Activated gamma-delta T cell (primary cell): ENCODE measurements at regions not wholly inside any gene's neighbourhood (a gene's known extent, or its start where the extent isn't known, plus 50 kb on each side); places are given as distances from the start of the nearest gene placed in this dataset.

Experiments used
- DNase-seq: peaks from one replicate; lab custom pipeline; 2025; lab: John Stamatoyannopoulos, UW

DNA sequence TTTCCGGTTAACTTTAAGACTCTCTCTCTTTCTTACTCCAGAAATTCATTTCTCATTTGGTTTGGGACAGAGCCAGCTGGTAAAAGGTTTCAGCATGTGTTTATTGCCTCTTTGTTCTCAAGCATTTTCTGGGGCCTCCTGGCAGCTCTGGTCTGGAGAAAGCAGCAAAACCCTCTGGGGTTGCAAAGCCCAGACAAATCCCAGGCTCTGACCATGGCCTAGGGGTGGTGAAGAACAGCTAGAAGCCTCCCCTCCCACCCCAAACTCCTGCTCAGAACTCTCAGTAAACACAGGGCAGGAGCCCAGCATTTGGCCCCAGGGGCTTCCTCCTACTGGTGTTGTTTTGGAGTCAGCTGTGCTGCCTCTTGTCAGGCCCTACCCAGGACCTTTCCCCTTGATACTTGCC, 124.2 kb upstream of the SERP2 start:
- DNase-seq, result no peak

DNA sequence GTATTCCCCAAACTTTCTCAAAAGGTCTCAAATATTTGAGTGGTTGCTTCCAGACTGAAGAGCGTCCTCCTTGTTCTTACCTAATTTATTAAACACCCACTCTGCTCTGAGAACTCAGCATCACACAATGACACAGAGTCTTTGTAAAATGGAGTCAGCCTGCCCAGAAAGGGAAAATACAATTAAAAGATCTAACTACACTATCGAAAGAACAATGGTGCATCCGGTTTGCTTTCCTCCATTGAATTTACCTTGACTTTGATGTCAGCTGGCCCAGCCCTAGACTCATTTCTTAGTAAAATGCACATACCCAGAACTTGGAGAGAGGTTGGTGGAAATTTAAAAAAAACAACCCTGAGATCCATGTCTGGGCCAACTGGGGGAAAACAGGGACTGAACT, 120.7 kb upstream of the SERP2 start:
- DNase-seq, result no peak

DNA sequence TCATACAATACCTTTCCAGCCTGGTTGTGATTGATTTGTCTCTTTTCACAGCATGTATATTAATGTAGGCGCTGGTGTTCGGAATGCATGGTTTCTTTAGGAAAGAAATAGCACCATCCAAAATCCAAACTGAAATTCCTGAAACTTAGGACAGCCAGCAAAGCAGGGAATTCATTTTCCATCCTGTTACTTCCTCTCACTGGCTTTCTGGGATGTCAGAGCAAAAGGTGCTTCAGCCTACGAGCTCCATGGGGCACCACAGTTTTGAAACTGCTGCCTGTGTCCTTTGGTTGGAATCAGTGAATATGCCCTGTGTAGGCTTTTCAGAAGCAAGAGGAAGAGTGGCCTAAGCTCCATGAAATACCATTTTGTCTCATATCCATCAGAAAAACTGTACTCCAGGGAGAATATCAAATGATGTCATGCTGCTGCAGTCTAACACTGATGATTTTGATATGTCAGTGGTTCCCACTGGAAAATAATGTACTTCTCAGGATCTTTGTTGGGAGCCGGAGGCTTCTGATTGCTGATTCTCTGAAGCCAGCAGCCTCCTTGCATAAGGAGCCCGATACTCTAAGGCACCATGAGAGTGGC, 117.8 kb upstream of the SERP2 start:
- DNase-seq, result no peak

GRCh38 chr13:44257796-44258195, 115.8 kb upstream of the SERP2 start:
- DNase-seq, result no peak

GRCh38 chr13:44259045-44260027, 114.3 kb upstream of the SERP2 start:
- no peak for DNase-seq

DNA sequence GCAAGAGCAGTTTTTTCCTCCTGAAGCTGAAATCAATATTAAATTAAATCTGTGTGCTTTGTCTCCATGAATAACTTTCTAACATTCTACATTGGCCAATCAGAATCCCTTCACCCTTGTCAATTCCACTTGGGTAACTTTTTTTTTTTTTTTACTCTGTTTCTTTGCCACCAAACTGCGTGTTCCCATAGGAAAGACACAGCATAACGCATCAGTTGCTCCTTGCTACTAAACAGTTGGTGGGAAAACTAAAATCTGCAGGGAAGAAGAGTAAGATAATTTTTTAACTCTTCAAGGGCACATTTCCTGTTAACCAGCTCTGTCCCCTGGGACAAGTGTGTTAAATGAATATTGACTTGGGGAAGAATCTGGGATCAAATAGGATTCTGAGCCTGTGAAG, 113.3 kb upstream of the SERP2 start:
- DNase-seq, result no peak

DNA sequence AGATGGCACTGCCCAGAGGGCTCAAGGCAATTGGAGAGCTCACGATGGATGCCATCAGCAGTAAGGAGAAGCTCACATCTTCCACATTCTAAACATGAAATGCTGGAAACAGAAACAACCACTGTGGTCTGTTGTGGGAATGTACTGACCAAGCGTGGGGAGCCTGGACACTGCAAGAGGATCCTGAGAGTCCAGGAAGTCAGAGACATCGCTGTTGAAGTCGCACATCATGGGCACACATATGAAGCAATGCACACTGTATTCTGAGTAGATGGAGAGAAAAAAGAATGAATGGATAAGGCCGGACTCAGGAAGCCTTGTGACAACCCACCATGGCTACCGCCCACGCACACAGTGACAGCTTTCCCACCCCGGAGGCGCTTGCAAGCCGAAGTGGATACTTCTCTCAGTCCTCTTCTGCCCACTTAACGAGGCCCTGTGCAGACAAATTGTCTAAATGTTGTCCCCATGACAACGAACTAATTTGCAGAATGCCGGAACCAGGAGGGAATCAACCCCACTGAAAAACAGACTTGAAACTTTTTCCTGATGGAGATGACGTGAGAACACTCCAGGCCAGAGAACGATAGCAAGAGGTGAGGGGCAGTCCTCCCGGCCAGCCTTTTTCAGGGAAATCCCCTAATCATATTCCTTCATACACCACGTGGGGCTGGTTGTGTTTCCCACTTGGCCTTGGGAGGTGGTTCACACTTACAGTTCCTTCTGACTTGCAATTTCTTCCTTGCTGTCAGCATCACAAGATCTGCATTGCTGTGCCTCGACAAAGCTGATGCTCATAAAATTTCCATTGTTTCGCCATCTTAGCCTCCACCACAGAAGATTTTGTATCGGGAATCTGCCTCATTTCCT, 109.6 kb upstream of the SERP2 start:
- DNase-seq, result no peak

- DNase-seq, result no peak
These were observed 107.3 kb upstream of the SERP2 start for GRCh38 chr13:44266305-44266704.

GRCh38 chr13:44266772-44267171, 106.9 kb upstream of the SERP2 start:
- no peak for DNase-seq

DNA sequence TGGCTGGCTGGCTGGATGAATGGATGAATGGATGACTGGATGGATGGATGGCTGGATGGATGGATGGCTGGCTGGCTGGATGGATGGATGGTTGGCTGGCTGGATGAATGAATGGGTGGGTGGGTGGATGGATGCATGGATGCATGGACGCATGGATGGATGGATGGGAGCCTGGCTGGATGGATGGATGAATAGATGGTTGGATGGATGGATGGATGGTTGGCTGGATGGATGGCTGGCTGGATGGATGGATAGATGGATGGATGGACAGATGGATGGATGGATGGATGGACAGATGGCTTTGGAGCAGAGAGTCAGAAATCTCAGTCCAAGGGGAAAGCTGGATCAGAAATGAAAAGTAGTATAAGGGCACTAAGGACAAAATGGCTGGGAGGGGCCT, 106.4 kb upstream of the SERP2 start:
- DNase-seq, result no peak

GRCh38 chr13:44267980-44268379, 105.6 kb upstream of the SERP2 start:
- DNase-seq, result no peak

DNA sequence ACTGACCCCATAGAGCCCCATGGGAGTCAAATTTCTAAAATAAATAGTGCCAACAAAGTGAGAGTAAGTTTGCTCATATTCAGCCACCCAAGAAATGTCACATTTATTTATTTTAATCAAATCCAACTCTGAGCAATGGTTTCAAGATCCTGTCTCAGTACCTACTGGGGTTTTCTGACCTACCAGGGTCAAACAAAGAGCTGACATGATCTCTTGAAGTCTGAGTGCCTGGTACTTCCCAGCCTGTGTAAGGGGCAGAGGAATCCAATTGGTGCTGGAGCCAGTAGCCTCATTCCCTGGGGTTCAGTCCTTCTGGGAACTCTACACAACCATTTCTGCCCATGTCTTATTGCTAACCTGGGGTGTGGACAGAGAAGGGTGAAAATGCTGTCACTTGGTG, 104.6 kb upstream of the SERP2 start:
- DNase-seq, result no peak

DNA sequence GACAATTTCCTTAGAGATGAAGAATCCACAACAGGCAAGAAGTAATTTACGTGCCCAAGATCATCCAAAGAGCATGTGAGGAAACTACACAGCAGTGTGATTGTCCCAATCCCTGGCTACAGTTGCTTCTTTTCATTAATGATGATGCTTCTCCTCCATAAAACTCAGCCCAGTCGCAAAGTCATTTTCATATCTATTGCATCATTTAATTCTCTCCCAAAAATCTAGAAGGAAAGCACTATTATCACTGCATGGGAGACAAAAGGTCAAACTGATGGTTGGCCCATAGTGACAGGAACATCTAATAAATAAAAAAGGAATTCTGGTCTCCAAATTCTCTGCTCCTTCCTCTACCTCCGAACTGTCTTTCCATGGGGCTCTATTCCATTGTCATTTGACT, 103.5 kb upstream of the SERP2 start:
- no peak for DNase-seq

GRCh38 chr13:44271031-44271455, 102.6 kb upstream of the SERP2 start:
- DNase-seq, result no peak

GRCh38 chr13:44271473-44271872, 102.2 kb upstream of the SERP2 start:
- no peak for DNase-seq

- no peak for DNase-seq
These were observed 101.7 kb upstream of the SERP2 start for GRCh38 chr13:44271915-44272341.

- DNase-seq, result no peak
These were observed 100.9 kb upstream of the SERP2 start for GRCh38 chr13:44272692-44273091.

DNA sequence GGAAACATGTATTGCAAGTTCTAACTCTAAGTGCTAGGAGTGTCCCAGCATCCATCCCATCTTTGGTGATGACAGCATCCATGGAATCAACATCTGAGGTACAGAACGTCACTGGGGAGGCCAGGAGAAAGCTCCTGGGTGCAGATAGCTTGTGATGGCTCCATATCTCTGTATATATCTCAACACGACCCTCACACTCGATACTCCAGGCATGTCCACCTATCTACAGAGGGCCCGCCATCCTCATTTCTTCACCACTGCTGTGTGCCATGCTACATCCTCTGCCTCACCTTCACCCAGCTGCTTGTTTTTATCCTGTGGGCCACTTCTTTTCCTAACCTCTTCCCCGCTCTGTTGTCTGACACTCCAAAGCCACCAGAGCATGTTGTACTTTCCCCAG, 100.4 kb upstream of the SERP2 start:
- DNase-seq, result no peak

- no peak for DNase-seq
These were observed 99.4 kb upstream of the SERP2 start for GRCh38 chr13:44273991-44274770.

DNA sequence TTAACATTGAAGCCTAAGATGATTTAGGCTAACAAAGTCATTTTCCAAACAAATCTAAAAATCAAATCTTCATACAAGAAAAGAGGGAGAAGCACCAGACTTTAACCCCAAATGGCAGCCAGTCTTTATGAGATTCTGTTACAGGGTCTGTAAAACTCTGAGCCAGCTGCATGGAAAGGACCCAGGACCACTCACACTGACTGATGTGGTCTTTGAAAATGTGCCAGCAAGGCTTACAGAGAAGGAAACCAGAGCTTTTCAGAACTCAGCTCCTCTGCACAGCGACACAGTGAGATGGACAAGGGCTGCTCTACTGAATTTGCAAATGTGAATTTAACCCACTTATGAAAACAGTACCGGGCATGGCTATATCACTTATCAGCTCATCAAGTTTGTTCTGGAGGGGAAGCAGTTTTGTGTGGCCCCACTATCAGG, 98.8 kb upstream of the SERP2 start:
- no peak for DNase-seq

- no peak for DNase-seq
These were observed 98.2 kb upstream of the SERP2 start for GRCh38 chr13:44275381-44275780.

- no peak for DNase-seq
These were observed 97.6 kb upstream of the SERP2 start for GRCh38 chr13:44276061-44276460.
